ENCODE measurements at regions not wholly inside any gene's neighbourhood (a gene's known extent, or its start where the extent isn't known, plus 50 kb on each side); places are given as distances from the start of the nearest gene placed in this dataset.

GRCh38 chr20:23161968-23162696 lies 76.0 kb upstream of the CD93 start:
- H3K4me3 ChIP-seq (ENCODE audit: low read length) = no peak overlapping the region
- H3K4me1 ChIP-seq (ENCODE audit: low read length) = peaks cover 27% of the 10 kb centered on the region
- no peak overlapping the region for H3K9ac ChIP-seq (ENCODE audit: low read length)
- H3K79me2 ChIP-seq (ENCODE audit: low read length) = no peaks in the 10 kb centered on the region
- no peak overlapping the region for H2AFZ ChIP-seq (ENCODE audit: low read depth, low read length)
- TF ChIP-seq EZH2phosphoT487 (IDR thresholded peaks at IDR 0.05; ENCODE audit: low read depth) (no peak), CTCF (IDR thresholded peaks at IDR 0.05; ENCODE audit: low read depth, low read length) (no peak)
- H3K27ac ChIP-seq (ENCODE audit: low read length) = no peak overlapping the region
- H3K9me3 ChIP-seq (ENCODE audit: insufficient read depth, low read length) = no peaks in the 10 kb centered on the region
- no peaks in the 10 kb centered on the region for H3K36me3 ChIP-seq (replicated peaks; ENCODE audit: low read depth, low read length)
- H3K4me2 ChIP-seq (ENCODE audit: low read length) = no peak overlapping the region
- H3K27me3 ChIP-seq (ENCODE audit: low read depth, low read length) = 0 out of 2 replicates have a peak, but pooled peaks cover 5% of the 10 kb centered on the region
- H4K20me1 ChIP-seq (ENCODE audit: insufficient read depth, low read length) = no peaks in the 10 kb centered on the region

GRCh38 chr20:23161244-23161891 lies 75.2 kb upstream of the CD93 start:
- Histone ChIP-seq H3K4me3 (ENCODE audit: low read length) (no peak overlapping the region), H3K4me1 (ENCODE audit: low read length) (peaks cover 27% of the 10 kb centered on the region), H3K27me3 (ENCODE audit: low read depth, low read length) (0 out of 2 replicates have a peak, but pooled peaks cover 5% of the 10 kb centered on the region), H3K4me2 (ENCODE audit: low read length) (no peak overlapping the region), H3K9me3 (ENCODE audit: insufficient read depth, low read length) (no peaks in the 10 kb centered on the region), H3K27ac (ENCODE audit: low read length) (no peak overlapping the region), H3K9ac (ENCODE audit: low read length) (no peak overlapping the region), H3K79me2 (ENCODE audit: low read length) (no peaks in the 10 kb centered on the region), H2AFZ (ENCODE audit: low read depth, low read length) (no peak overlapping the region), H3K36me3 (replicated peaks; ENCODE audit: low read depth, low read length) (no peaks in the 10 kb centered on the region), H4K20me1 (ENCODE audit: insufficient read depth, low read length) (no peaks in the 10 kb centered on the region)
- TF ChIP-seq CTCF (IDR thresholded peaks at IDR 0.05; ENCODE audit: low read depth, low read length) = no peak
- TF ChIP-seq EZH2phosphoT487 (IDR thresholded peaks at IDR 0.05; ENCODE audit: low read depth) = no peak

- Histone ChIP-seq H3K9ac (ENCODE audit: low read length) (no peak overlapping the region), H3K27me3 (ENCODE audit: low read depth, low read length) (0 out of 2 replicates have a peak, but pooled peaks cover 5% of the 10 kb centered on the region), H3K4me3 (ENCODE audit: low read length) (no peak overlapping the region), H3K9me3 (ENCODE audit: insufficient read depth, low read length) (no peaks in the 10 kb centered on the region), H3K36me3 (replicated peaks; ENCODE audit: low read depth, low read length) (no peaks in the 10 kb centered on the region), H3K4me1 (ENCODE audit: low read length) (peaks cover 27% of the 10 kb centered on the region), H3K79me2 (ENCODE audit: low read length) (no peaks in the 10 kb centered on the region), H2AFZ (ENCODE audit: low read depth, low read length) (no peak overlapping the region), H4K20me1 (ENCODE audit: insufficient read depth, low read length) (no peaks in the 10 kb centered on the region), H3K27ac (ENCODE audit: low read length) (no peak overlapping the region), H3K4me2 (ENCODE audit: low read length) (no peak overlapping the region)
- TF ChIP-seq CTCF (IDR thresholded peaks at IDR 0.05; ENCODE audit: low read depth, low read length) = no peak
Observed at GRCh38 chr20:23160536-23161243, 74.6 kb upstream of the CD93 start.

- Histone ChIP-seq H3K9me3 (ENCODE audit: insufficient read depth, low read length) (no peaks in the 10 kb centered on the region), H3K4me3 (ENCODE audit: low read length) (no peak overlapping the region), H3K27me3 (ENCODE audit: low read depth, low read length) (0 out of 2 replicates have a peak, but pooled peaks cover 5% of the 10 kb centered on the region), H4K20me1 (ENCODE audit: insufficient read depth, low read length) (no peaks in the 10 kb centered on the region), H3K36me3 (replicated peaks; ENCODE audit: low read depth, low read length) (no peaks in the 10 kb centered on the region), H2AFZ (ENCODE audit: low read depth, low read length) (no peak overlapping the region), H3K4me2 (ENCODE audit: low read length) (no peak overlapping the region), H3K9ac (ENCODE audit: low read length) (no peak overlapping the region), H3K27ac (ENCODE audit: low read length) (no peak overlapping the region), H3K79me2 (ENCODE audit: low read length) (no peaks in the 10 kb centered on the region), H3K4me1 (ENCODE audit: low read length) (peaks cover 30% of the 10 kb centered on the region)
- no peak for TF ChIP-seq EZH2phosphoT487 (IDR thresholded peaks at IDR 0.05; ENCODE audit: low read depth)
- no peak for TF ChIP-seq CTCF (IDR thresholded peaks at IDR 0.05; ENCODE audit: low read depth, low read length)
Observed at GRCh38 chr20:23159947-23160318, 73.8 kb upstream of the CD93 start.
